Pancreas (tissue), 10 donors: ENCODE measurements at regions not wholly inside any gene's neighbourhood (a gene's known extent, or its start where the extent isn't known, plus 50 kb on each side); places are given as distances from the start of the nearest gene placed in this dataset.

ENCODE experiments used
- ATAC-seq, 4 donors: fragments of 200-7000 bp; cut with Tn5 transposase; one replicate each; pipeline versions ENCODE4 v1.8.0 to v1.9.1; 2020; ENCODE audit warnings: mild to moderate bottlenecking in 4 of 4, moderate library complexity in 4 of 4
- DNase-seq, 6 donors: peaks; one replicate each; pipeline ENCODE4 v3.0.0-alpha.2; 2020
- FAIRE-seq: peaks from 2 replicates; lab custom pipeline; 2012; peaks lifted over from hg19 to GRCh38; lab: Jason Lieb, UNC
- H3K27ac ChIP-seq, 4 donors: fragments of 200-600 bp; sonication (generic); 1 replicate in 3 of 4; 2 replicates in 1 of 4; pipeline versions ENCODE4 v1.5.0 to v1.8.0; 2020
- H3K27me3 ChIP-seq, 4 donors: fragments of 200-600 bp; one replicate each; pipeline ENCODE4 v1.8.0; 2021
- H3K36me3 ChIP-seq, 3 donors: fragments of 200-600 bp; sonication (generic) in 1 of 3; one replicate each; pipeline versions ENCODE4 v1.5.0 to v1.8.0; 2020 to 2021
- H3K4me1 ChIP-seq, 3 donors: fragments of 200-600 bp; one replicate each; pipeline ENCODE4 v1.8.0; 2021
- H3K4me3 ChIP-seq, 4 donors: fragments of 200-600 bp; sonication (generic) in 2 of 4; one replicate each; pipeline versions ENCODE4 v1.5.0 to v1.8.0; 2020 to 2021
- H3K9me3 ChIP-seq, 4 donors: fragments of 200-600 bp; one replicate each; pipeline ENCODE4 v1.8.0; 2021
- WGBS, 2 donors: extraction: QIAGEN DNeasy Blood & Tissue Kit; methylation state at CpG; one replicate each; pipeline ENCODE4 v1.1.7; 2013; 5-methylcytosine and 5-hydroxymethylcytosine counted together
- intact Hi-C, 3 donors: fragments of 100-400 bp; cut with DNase I; formaldehyde crosslinking; loops; one replicate each; pipeline versions ENCODE4 v1.11.1 to v1.14.2; 2022
- TF ChIP-seq, protein P1 (sequence below), 4 donors: fragments of 200-600 bp; sonication (generic) in 3 of 4; IDR thresholded peaks; one replicate each; pipeline versions ENCODE4 v1.5.0 to v1.8.0; 2021; ENCODE audit warnings: antibody characterized with exemption in 4 of 4
- donor health status: healthy with polysubstance abuse.
- donor health status: DM: no; HTN: no; CAD: no; lungs with moderate emphysema.
- donor health status: DM: no; HTN: no; CAD: no.
- donor health status: control.
- donor health status: control.
- donor health status: Bipolar disorder and iron deficiency.
- donor health status: DM: yes; HTN: yes; CAD: no.
- donor health status: DM: no; HTN: no; CAD: no.
- donor health status: DM: no; HTN: no; CAD: no.
- donor health status: DM: yes; HTN: yes; CAD: no.

DNA sequence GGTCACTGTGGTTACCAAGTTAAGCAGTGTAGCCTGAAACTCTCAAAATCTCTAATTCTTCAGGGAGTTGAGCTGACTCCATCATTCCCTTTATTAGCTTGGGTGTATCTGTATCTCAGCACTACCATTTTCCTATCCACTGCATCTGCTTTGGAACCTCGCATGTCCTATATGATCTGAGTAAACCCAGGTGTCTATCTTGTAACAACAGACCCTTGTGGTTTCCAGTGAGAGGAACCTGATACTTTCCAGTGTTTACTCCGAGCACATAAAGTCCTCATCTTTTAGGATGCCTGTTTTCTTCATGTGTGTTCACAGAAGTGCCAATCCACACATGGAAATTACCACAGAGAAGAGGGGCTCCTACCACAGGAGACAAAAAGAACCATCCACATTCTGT lies 650.4 kb downstream of the LMO4 start:
- FAIRE-seq (no peak), ATAC-seq (no peak)

DNA sequence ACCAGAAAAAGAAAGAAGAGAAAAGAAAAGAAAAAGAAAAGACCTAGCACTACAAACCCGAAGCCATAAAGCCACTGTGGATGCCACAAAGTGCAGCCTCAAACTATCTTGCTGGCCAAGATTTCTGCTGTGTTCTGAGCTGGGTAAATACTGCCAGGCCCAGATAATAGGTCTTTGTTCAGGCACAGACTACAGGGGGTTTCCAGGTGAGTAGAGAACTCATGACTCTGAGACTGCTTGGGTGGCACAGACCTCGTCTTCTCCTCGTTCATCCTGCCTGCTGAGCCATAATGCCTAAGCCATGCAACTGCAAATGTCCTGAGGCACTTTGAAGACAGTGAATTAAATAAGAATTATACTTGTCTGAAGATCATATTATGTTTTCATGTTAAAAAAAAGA lies 651.8 kb downstream of the LMO4 start:
- H3K9me3 ChIP-seq, result no peaks in the 10 kb centered on the region
- no peak for FAIRE-seq
- TF ChIP-seq, protein P1, sequence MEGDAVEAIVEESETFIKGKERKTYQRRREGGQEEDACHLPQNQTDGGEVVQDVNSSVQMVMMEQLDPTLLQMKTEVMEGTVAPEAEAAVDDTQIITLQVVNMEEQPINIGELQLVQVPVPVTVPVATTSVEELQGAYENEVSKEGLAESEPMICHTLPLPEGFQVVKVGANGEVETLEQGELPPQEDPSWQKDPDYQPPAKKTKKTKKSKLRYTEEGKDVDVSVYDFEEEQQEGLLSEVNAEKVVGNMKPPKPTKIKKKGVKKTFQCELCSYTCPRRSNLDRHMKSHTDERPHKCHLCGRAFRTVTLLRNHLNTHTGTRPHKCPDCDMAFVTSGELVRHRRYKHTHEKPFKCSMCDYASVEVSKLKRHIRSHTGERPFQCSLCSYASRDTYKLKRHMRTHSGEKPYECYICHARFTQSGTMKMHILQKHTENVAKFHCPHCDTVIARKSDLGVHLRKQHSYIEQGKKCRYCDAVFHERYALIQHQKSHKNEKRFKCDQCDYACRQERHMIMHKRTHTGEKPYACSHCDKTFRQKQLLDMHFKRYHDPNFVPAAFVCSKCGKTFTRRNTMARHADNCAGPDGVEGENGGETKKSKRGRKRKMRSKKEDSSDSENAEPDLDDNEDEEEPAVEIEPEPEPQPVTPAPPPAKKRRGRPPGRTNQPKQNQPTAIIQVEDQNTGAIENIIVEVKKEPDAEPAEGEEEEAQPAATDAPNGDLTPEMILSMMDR (IDR thresholded peaks at IDR 0.05), result no peak
- H3K27ac ChIP-seq, result peak overlapping the region in 1 of 4 donors; percentile 45
- WGBS, 2 donors, result 34 to 36% methylated on average over 3 of the region's 3 CpGs
- peak in 3 of 4 donors; percentile 66 to 94 (median 86) for ATAC-seq
- H3K36me3 ChIP-seq, result no peaks in the 10 kb centered on the region
- DNase-seq, result peak in 1 of 6 donors; percentile 16
- H3K4me1 ChIP-seq, result no peaks in the 10 kb centered on the region
- H3K4me3 ChIP-seq, result no peak overlapping the region
- intact Hi-C loops, result no loop called here
- H3K27me3 ChIP-seq, result no peaks in the 10 kb centered on the region

More for the DNA sequence above, 650.4 kb downstream of the LMO4 start:
- H3K27me3 ChIP-seq, result no peaks in the 10 kb centered on the region
- no peak overlapping the region for H3K27ac ChIP-seq
- WGBS, 2 donors, result 72 to 87% methylated on average over 2 of the region's 2 CpGs
- intact Hi-C loops, result no loop called here
- H3K4me3 ChIP-seq, result no peak overlapping the region
- DNase-seq, result no peak
- TF ChIP-seq, protein P1 (IDR thresholded peaks at IDR 0.05), result no peak
- H3K36me3 ChIP-seq, result no peaks in the 10 kb centered on the region
- no peaks in the 10 kb centered on the region for H3K9me3 ChIP-seq
- no peaks in the 10 kb centered on the region for H3K4me1 ChIP-seq

DNA sequence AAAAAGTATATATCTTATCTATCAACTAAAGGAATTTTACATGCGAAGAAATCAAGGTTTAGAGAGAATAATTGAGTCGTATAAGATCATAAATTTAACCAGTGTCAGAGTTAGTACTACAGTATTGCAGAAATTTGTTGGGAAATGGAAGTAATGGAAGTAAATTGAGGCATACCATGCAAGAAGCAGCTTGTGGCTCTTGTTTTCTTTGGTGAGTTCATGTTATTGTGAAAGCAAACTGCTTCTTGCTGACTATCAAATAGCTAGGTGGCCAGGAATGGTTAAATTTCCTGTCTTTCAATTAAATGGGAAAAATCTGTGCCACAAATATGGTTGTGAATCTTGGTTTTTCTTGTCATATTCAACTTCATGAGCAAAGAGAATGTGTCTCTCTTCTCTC lies 652.7 kb downstream of the LMO4 start:
- WGBS, 2 donors, result 78 to 84% methylated on average over 2 of the region's 2 CpGs
- FAIRE-seq (no peak), DNase-seq (no peak), ATAC-seq (no peak)
- Histone ChIP-seq H3K36me3 (no peaks in the 10 kb centered on the region), H3K4me3 (no peak overlapping the region), H3K27ac (no peak overlapping the region), H3K9me3 (no peaks in the 10 kb centered on the region), H3K4me1 (no peaks in the 10 kb centered on the region), H3K27me3 (no peaks in the 10 kb centered on the region)
- TF ChIP-seq, protein P1 (IDR thresholded peaks at IDR 0.05), result no peak
- intact Hi-C loops, result no loop called here

DNA sequence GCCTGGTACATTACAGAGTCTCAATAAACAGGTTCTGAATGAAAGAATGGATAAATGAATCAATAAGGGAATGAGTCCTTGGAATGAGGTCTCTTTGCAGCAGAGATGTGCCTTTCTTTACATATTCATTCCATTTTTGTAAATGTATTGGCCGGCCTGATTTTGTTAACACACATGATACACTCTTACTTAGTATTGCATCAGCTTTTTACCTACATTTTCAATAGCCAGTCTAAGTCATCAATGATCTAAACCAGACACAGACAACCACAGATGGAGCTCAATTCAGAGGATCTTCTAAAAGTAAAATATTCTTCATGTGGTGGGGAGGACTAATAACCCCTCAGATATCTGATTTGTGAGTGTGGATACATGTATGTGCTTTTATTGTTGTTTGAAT lies 653.1 kb downstream of the LMO4 start:
- DNase-seq, result no peak
- intact Hi-C loops, result no loop called here
- WGBS, 2 donors, result 86 to 93% methylated on average over 1 of the region's 1 CpG
- Histone ChIP-seq H3K4me1 (no peaks in the 10 kb centered on the region), H3K27ac (no peak overlapping the region), H3K27me3 (no peaks in the 10 kb centered on the region), H3K9me3 (no peaks in the 10 kb centered on the region), H3K36me3 (no peaks in the 10 kb centered on the region), H3K4me3 (no peak overlapping the region)
- no peak for ATAC-seq
- TF ChIP-seq, protein P1 (IDR thresholded peaks at IDR 0.05), result no peak
- no peak for FAIRE-seq

DNA sequence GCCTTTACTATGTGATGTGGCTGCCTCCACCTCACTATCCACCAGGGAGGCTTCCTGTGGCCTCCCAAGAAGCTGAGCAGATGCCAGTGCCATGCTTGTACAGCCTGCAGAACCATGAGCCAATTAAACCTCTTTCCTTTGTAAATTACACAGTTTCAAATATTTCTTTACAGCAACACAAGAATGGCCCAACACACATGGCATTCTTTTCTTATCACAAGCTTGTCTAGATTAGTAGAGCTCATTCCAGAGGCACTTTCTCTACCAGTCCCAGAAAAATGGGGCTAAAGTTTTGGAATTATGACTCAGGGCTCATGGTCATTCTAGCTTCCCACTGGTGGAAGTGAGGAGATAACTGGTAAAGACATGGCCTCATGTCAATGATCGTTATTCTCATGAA lies 655.2 kb downstream of the LMO4 start:
- TF ChIP-seq, protein P1 (IDR thresholded peaks at IDR 0.05), result no peak
- Histone ChIP-seq H3K36me3 (no peaks in the 10 kb centered on the region), H3K4me3 (no peak overlapping the region), H3K9me3 (no peaks in the 10 kb centered on the region), H3K27ac (no peak overlapping the region), H3K27me3 (no peaks in the 10 kb centered on the region), H3K4me1 (no peaks in the 10 kb centered on the region)
- ATAC-seq (no peak), FAIRE-seq (no peak), DNase-seq (no peak)
- WGBS, 2 donors, result 93 to 97% methylated on average over 1 of the region's 1 CpG
- intact Hi-C loops, result no loop called here
